ENCODE measurements at regions not wholly inside any gene's neighbourhood (a gene's known extent, or its start where the extent isn't known, plus 50 kb on each side); places are given as distances from the start of the nearest gene placed in this dataset.

GRCh38 chr1:5500541-5500940, 491.7 kb downstream of the NPHP4 start:
- in situ Hi-C loops (cut with MboI; ENCODE audit: low sequenced_read_pairs in 4 of 4) = loop anchor here (25.0 kb wide), 4 partner anchors 237 to 462 kb away; no protein-coding TSS in a partner anchor
- ATAC-seq = no peak
- H3K27me3 ChIP-seq = peaks cover 3 to 8% (median 5%) of the 10 kb centered on the region in 3 donors

GRCh38 chr1:5497503-5497902, 494.7 kb downstream of the NPHP4 start:
- intact Hi-C loops (cut with DNase I; ENCODE audit: low total_unique reads) = no loop called here
- peaks cover 2 to 5% (median 3%) of the 10 kb centered on the region in 3 donors for H3K27me3 ChIP-seq

More at GRCh38 chr1:5500541-5500940, 491.7 kb downstream of the NPHP4 start:
- H3K27ac ChIP-seq = no peak overlapping the region
- no peak for DNase-seq
- no peak overlapping the region for H3K4me3 ChIP-seq
- H3K4me1 ChIP-seq = no peaks in the 10 kb centered on the region
- TF ChIP-seq CTCF (IDR thresholded peaks at IDR 0.05 in 4 of 5, conservative IDR thresholded peaks at IDR 0.05 in 1 of 5) (no peak), POLR2A (IDR thresholded peaks at IDR 0.05) (no peak)
- H3K36me3 ChIP-seq = no peaks in the 10 kb centered on the region
- no peaks in the 10 kb centered on the region for H3K9me3 ChIP-seq
- intact Hi-C loops (cut with DNase I; ENCODE audit: low total_unique reads) = no loop called here

GRCh38 chr1:5495596-5496410, 496.4 kb downstream of the NPHP4 start:
- intact Hi-C loops (cut with DNase I; ENCODE audit: low total_unique reads) = no loop called here
- Histone ChIP-seq H3K4me1 (no peaks in the 10 kb centered on the region), H3K27ac (no peak overlapping the region), H3K36me3 (no peaks in the 10 kb centered on the region), H3K9me3 (no peaks in the 10 kb centered on the region), H3K4me3 (no peak overlapping the region), H3K27me3 (peaks cover 2 to 5% (median 3%) of the 10 kb centered on the region in 3 donors)
- TF ChIP-seq CTCF (IDR thresholded peaks at IDR 0.05 in 4 of 5, conservative IDR thresholded peaks at IDR 0.05 in 1 of 5) (no peak), POLR2A (IDR thresholded peaks at IDR 0.05) (no peak)
- ATAC-seq = peak in 1 of 2 donors; percentile 52
- in situ Hi-C loops (cut with MboI; ENCODE audit: low sequenced_read_pairs in 4 of 4) = no loop called here
- no peak for DNase-seq

More at GRCh38 chr1:5497503-5497902, 494.7 kb downstream of the NPHP4 start:
- TF ChIP-seq POLR2A (IDR thresholded peaks at IDR 0.05) = no peak
- no peaks in the 10 kb centered on the region for H3K36me3 ChIP-seq
- no peak for ATAC-seq
- H3K9me3 ChIP-seq = no peaks in the 10 kb centered on the region
- DNase-seq = no peak
- H3K4me3 ChIP-seq = no peak overlapping the region
- no peaks in the 10 kb centered on the region for H3K4me1 ChIP-seq
- in situ Hi-C loops (cut with MboI; ENCODE audit: low sequenced_read_pairs in 4 of 4) = no loop called here
- H3K27ac ChIP-seq = no peak overlapping the region

GRCh38 chr1:5494518-5494917, 497.7 kb downstream of the NPHP4 start:
- no peak for DNase-seq
- Histone ChIP-seq H3K27me3 (peaks cover 2 to 5% (median 3%) of the 10 kb centered on the region in 3 donors), H3K4me1 (no peaks in the 10 kb centered on the region), H3K27ac (no peak overlapping the region), H3K36me3 (no peaks in the 10 kb centered on the region), H3K4me3 (no peak overlapping the region), H3K9me3 (no peaks in the 10 kb centered on the region)
- ATAC-seq = peak; percentile 36 to 73
- intact Hi-C loops (cut with DNase I; ENCODE audit: low total_unique reads) (no loop called here), in situ Hi-C loops (cut with MboI; ENCODE audit: low sequenced_read_pairs in 4 of 4) (no loop called here)
- TF ChIP-seq POLR2A (IDR thresholded peaks at IDR 0.05) (no peak), CTCF (IDR thresholded peaks at IDR 0.05 in 4 of 5, conservative IDR thresholded peaks at IDR 0.05 in 1 of 5) (no peak)

GRCh38 chr1:5493851-5494311, 498.3 kb downstream of the NPHP4 start:
- Histone ChIP-seq H3K36me3 (no peaks in the 10 kb centered on the region), H3K27ac (no peak overlapping the region), H3K4me3 (no peak overlapping the region), H3K9me3 (no peaks in the 10 kb centered on the region), H3K4me1 (no peaks in the 10 kb centered on the region), H3K27me3 (peaks cover 2 to 5% (median 3%) of the 10 kb centered on the region in 3 donors)
- no peak for DNase-seq
- TF ChIP-seq POLR2A (IDR thresholded peaks at IDR 0.05) = no peak
- no peak for TF ChIP-seq CTCF (IDR thresholded peaks at IDR 0.05 in 4 of 5, conservative IDR thresholded peaks at IDR 0.05 in 1 of 5)
- no peak for ATAC-seq
- intact Hi-C loops (cut with DNase I; ENCODE audit: low total_unique reads) (no loop called here), in situ Hi-C loops (cut with MboI; ENCODE audit: low sequenced_read_pairs in 4 of 4) (no loop called here)

Data from gastrocnemius medialis (tissue), 4 donors.